Stimulated activated CD4-positive, alpha-beta T cell treated with anti-CD3 and anti-CD28 coated beads, Interleukin-12 subunit alpha, Interleukin-12 subunit beta, amount 100 ng/mL, for 48 hours (primary cell): ENCODE measurements at regions not wholly inside any gene's neighbourhood (a gene's known extent, or its start where the extent isn't known, plus 50 kb on each side); places are given as distances from the start of the nearest gene placed in this dataset.

Source experiments
- DNase-seq, 3 donors: peaks; one replicate each; pipeline ENCODE4 v3.0.0-alpha.2; 2020; ENCODE audit warnings: low read depth in 2 of 3, low spot score in 1 of 3

DNA sequence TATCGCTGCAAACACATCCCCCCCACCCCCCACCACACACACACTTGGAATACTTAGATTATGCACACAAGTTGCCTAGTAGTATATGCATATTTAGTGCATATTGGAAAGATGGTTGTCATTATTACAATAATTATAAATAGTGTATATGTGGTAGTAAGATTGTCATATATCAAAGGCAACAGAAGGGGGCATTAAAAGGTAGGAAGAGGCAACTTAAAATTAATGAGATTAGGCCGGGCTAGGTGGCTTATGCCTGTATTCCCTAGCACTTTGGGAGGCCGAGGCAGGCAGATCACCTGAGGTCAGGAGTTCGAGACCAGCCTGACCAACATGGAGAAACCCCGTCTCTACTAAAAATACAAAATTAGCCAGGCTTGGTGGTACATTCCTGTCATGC is 52.1 kb downstream of the GSC start:
- DNase-seq: no peak

DNA sequence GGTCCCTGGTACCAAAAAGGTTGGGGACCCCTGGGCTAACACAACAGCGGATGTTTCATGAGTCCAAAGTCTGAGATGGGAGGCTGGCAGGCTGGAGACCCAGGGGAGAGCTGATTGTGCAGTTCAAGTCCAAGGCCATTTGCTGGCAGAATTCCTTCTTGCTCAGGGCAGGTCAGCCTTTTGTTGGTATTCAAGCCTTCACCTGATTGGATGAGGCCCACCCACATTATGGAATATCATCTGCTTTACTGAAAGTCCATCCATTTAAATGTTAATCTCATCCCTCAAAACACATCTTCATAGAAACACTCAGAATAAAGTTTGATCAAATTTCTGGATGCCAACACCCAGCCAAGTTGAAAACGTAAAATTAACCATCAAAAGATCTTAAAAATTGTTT is 52.9 kb downstream of the GSC start:
- no peak for DNase-seq

- no peak for DNase-seq
Measured at GRCh38 chr14:94713115-94713514, 56.8 kb downstream of the GSC start.

- no peak for DNase-seq
Measured at GRCh38 chr14:94710731-94711130, 59.2 kb downstream of the GSC start.

GRCh38 chr14:94707494-94707893 is 62.4 kb downstream of the GSC start:
- DNase-seq: no peak

GRCh38 chr14:94706133-94706532 is 63.8 kb downstream of the GSC start:
- DNase-seq: no peak

GRCh38 chr14:94702629-94703028 is 67.3 kb downstream of the GSC start:
- no peak for DNase-seq

DNA sequence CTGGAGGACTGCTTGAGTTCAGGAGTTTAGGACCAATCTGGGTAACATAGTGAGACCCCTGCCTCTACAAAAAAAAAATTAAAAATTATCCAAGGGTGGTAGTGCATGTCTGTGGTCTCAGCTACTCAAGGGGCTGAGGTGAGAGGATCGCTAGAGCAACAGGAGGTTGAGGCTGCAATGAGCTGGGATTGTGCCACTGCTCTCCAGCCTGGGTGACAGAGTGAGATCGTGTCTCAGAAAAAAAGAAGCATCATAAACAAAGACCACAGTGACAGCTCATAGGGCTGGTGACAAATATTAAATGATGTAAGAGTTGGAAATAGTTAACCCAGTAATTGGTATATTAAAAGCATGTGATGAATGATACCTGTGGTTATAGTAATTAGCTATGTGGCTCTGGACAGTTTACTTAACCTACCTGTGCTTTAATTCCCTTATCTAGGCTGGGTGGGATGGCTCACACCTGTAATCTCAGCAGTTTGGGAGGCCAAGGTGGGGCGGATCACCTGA is 68.0 kb downstream of the GSC start:
- DNase-seq: no peak

DNA sequence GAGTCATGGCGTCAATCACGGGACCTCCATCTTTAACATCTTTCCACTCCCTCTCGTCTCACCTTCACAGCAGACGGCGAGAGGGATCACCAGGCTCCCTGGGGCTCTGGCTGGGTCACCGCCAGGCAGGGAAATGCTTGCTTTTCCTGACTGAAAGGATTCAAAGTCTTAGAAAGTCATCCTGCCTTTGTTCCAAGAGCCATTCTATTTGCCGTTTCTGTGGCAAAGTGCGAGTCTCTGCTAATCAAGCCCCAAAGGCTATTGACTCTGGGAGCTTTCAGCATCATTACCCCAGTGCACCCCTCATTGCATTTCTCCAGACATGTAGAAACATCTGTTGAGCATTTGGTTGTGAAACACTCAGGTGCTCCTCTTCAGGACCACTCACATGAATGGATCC is 69.6 kb downstream of the GSC start:
- no peak for DNase-seq

DNA sequence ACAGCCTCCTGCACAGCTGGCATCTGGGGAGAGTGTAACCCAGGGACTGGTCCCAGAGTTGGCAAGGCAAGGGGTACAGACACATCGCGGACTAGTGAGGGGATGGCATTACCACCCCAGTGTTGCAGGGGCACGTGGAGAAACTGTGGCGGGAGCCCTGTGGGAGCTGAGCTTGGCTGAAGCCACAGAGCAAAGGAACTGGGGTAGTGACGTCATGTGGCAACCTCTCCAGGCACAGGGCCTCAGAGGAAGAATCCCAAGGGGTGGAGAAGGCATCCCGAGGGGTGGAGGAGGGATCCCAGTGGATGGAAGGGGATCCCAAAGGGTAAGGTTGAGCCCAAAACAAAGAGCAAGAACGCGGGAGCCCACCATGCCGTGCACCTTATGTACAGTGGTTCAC is 70.1 kb downstream of the GSC start:
- no peak for DNase-seq

DNA sequence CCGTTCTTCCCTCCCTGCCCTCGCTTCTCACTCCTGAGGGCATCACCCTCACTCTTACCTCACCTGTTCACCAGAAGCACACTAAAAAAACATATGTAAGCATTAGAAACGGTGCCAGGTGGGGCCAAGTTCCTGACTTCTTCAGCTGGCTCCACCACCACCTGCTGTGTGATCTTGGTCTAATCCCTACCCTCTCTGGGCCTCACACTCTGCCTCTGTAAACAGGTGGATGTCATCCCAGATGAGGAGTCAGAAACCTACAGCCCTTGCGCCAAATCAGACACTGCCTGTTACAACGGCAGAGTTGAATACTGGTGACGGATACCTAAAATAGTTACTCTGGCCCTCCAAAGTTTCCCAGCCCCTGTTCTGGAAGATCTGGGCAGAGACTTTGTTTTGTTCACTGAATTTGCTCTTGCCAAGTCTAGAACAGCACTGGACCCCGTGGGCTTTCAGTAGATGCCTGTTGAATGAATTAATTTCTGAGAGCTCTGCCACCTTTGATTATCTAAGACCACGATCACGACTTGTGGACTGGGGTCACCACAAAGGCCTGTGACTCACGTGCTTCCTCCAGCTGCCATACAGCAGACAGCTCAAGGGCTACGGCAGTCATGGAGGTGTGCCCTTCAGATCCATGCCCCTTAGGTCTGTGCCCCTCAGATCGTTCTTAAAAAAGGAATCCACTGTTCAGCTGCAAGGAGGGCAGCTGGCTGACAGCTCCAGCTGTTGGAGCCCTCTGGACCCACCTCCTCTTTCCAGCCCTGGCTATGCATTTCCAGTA is 71.9 kb downstream of the GSC start:
- DNase-seq: no peak

DNA sequence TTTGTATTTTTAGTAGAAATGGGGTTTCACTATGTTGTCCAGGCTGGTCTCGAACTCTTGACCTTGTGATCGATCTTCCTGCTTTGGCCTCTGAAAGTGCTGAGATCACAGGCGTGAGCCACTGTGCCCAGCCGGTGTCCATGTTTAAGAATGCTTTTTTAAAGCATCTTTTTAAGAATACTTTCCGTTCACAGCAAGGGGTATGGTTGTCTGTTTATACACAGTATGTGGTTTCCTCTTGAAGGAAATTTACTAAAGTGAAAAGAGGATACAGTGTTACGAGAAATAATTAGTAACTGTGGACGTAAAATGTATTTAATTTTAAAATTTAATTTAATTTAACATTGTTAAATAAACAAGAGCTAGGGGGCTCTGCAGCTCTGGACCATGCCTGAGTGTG is 73.4 kb downstream of the GSC start:
- no peak for DNase-seq

GRCh38 chr14:94695231-94695630 is 74.7 kb downstream of the GSC start:
- no peak for DNase-seq

DNA sequence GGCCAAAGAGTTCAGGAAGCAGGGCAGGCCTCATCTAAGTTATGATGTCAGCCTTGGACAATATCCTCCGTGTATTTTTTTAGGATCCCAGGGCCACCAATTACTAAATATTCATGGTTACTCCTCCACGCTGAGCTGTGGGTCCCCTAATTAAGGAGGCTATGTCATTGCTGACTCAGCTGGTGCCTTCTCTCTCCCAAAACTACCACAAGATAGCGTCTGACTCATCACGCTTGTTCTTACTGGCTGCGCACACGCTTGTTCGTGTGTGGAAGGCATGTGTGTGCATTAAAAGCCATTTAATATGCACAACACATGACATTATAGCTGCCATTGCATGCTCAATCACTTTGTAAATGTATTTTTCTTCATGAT is 78.3 kb downstream of the GSC start:
- no peak for DNase-seq

- DNase-seq: no peak
Measured at GRCh38 chr14:94690896-94691659, 78.8 kb downstream of the GSC start.

GRCh38 chr14:94690486-94690885 is 78.3 kb downstream of the SERPINA3 start:
- no peak for DNase-seq

DNA sequence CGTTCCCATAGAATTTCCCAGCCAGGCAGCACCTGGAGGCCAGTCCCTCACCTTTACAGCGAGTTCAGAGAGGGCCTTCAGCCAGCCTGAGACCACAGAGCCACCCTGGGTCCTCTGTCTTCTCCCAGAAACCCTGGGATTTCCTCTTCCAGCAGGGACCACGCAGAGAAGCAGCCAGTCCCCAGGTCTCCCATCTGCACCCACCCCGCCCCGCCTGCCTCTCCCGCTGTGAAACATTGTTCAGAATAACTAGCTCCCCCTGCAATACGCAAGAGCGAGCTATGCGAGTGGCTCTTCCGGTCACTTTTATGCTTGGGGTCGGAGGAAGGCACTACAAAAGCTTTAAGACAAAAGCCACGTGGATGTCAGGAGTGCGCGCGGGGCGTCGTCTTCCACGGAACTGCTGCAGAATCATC is 77.8 kb downstream of the SERPINA3 start:
- no peak for DNase-seq

DNA sequence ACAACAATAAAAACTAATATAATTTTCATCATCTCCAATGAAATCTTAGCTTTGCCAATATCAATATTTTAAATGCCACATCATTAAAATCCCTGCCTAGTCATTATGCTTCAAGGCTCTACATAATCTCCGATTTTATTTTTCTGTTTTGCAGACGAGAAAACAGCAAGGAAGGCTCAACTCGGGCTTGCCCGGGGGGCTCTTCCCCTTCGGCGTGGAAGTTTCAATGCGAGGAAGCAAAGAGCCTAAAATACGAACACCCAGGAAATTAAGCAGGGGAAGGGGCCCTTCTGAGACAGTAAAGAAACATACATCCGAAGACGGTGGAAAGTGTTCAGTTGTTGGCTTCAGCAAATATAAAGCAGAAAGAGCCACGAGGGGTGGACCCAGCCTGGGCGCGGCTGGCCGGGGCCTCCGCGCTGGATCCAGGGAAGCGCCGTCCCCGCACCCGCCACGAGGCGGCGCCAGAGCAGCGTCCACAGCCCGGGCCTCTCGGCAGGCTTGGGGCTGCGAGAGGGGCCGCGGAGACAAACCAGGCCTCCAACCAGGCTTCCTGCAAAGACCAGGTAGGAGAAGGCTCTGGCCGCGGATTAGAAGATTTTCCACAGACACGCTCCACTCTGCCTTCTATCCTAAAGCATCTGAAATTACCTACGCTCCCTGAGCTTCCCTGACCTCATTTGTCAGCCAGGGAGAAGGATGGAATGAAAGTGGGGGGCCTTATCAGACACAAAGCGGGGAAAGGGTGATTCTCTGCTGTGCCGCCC is 77.2 kb downstream of the SERPINA3 start:
- DNase-seq: peak; percentile 25 to 50 (median 41)

GRCh38 chr14:94686511-94687160 is 74.4 kb downstream of the SERPINA3 start:
- no peak for DNase-seq

- no peak for DNase-seq
Measured at GRCh38 chr14:94685681-94686485, 73.7 kb downstream of the SERPINA3 start.
